ENCODE measurements at regions not wholly inside any gene's neighbourhood (a gene's known extent, or its start where the extent isn't known, plus 50 kb on each side); places are given as distances from the start of the nearest gene placed in this dataset.

DNA sequence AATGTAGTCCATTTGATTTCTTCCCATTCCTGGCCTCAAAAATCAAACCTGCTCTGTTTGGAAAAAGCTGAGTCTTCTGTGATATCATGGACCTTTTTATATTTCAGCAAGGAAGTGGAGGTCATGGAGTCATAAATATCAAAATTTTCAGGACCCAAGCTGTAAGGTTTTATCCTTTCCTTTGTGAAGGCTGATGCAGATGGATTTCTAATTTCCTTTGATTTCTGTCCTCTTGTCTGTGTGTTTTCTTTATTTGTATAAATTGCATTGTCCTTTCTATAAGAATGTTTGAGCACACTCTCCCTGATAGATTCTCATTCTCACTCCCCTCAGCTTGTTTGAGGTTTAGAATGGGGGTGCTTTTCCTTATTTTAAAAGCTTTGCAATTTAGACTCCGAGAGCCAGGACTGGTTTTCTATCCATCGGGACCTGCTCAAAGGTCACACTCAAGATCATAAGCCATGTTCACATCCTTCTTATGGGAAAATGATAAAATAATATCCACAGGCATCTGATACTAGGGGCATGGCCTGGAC, 127.4 kb upstream of the TMEM161B start:
- no peaks in the 10 kb centered on the region for H3K79me2 ChIP-seq (ENCODE audit: insufficient read depth, low read length)
- 5% methylated on average over 2 of the region's 2 CpGs for WGBS (ENCODE audit: low lambda C conversion rate)
- ChIA-PET POLR2A (no interaction called here), CTCF (ENCODE audit: low intra/inter-chr PET ratio, low total read pairs) (no interaction called here)
- intact Hi-C loops (cut with micrococcal nuclease; ENCODE audit: unreplicated experiment) (no loop called here), in situ Hi-C loops (cut with HindIII; ENCODE audit: extremely low pct_ligation_motif_present, low pct_unique_long_range_greater_than_20kb) (no loop called here)
- H3K27ac ChIP-seq (ENCODE audit: extremely low read length, insufficient read depth, low read length) = no peak overlapping the region
- H2AFZ ChIP-seq (ENCODE audit: low read length) = no peak overlapping the region
- BruUV-seq (replicated peaks) = no TSS peak
- DNase-seq (ENCODE audit: low spot score) (no peak), ATAC-seq (no peak), FAIRE-seq (no peak)
- no peak overlapping the region for H3K9ac ChIP-seq (ENCODE audit: insufficient read depth, low read depth, low read length)
- no peaks in the 10 kb centered on the region for H4K20me1 ChIP-seq (ENCODE audit: insufficient read depth, low read length)
- TF ChIP-seq PLSCR1 (CRISPR knock-in tag; IDR thresholded peaks at IDR 0.05; ENCODE audit: borderline replicate concordance) (no peak), ZNF724P (CRISPR knock-in tag; IDR thresholded peaks at IDR 0.05; ENCODE audit: borderline replicate concordance) (no peak), DMTF1 (CRISPR knock-in tag; IDR thresholded peaks at IDR 0.05) (no peak)
- H3K27me3 ChIP-seq (ENCODE audit: control insufficient read depth in 1 of 2, insufficient read depth in 2 of 2, low read length in 2 of 2) = no peaks in the 10 kb centered on the region
- no peak overlapping the region for H3K4me2 ChIP-seq (ENCODE audit: low read depth, low read length)
- no peaks in the 10 kb centered on the region for H3K36me3 ChIP-seq (replicated peaks in 1 of 2; ENCODE audit: control insufficient read depth in 1 of 2, insufficient read depth in 2 of 2, low read length in 2 of 2)
- no peak overlapping the region for H3K4me3 ChIP-seq (replicated peaks in 1 of 3; ENCODE audit: insufficient read depth in 1 of 3, low read depth in 2 of 3, low read length in 3 of 3)
- H3K4me1 ChIP-seq (ENCODE audit: insufficient read depth, low read length) = no peaks in the 10 kb centered on the region
- no peaks in the 10 kb centered on the region for H3K9me3 ChIP-seq (ENCODE audit: low read length)

DNA sequence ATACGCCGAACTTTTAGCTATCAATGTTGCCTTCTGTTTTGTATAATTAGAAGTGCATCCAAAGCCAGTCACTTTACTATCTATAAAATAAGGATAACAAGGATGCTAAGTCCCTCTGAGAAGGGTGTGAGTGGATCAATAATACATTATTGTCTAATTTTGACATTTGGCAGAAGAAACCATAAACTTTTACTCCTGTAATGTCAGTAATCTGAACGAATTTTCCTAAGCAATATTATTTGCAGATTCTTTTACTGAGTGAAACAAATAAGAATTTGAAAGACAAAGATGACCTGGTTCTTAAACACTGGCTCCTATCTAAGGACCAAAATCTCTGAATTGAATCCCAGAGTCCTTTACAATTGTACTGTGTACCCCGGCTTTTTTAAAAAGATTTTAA, 126.6 kb upstream of the TMEM161B start:
- Histone ChIP-seq H3K27me3 (ENCODE audit: control insufficient read depth in 1 of 2, insufficient read depth in 2 of 2, low read length in 2 of 2) (no peaks in the 10 kb centered on the region), H4K20me1 (ENCODE audit: insufficient read depth, low read length) (no peaks in the 10 kb centered on the region), H3K4me3 (replicated peaks in 1 of 3; ENCODE audit: insufficient read depth in 1 of 3, low read depth in 2 of 3, low read length in 3 of 3) (no peak overlapping the region), H3K9ac (ENCODE audit: insufficient read depth, low read depth, low read length) (no peak overlapping the region), H3K36me3 (replicated peaks in 1 of 2; ENCODE audit: control insufficient read depth in 1 of 2, insufficient read depth in 2 of 2, low read length in 2 of 2) (no peaks in the 10 kb centered on the region), H3K4me2 (ENCODE audit: low read depth, low read length) (no peak overlapping the region), H3K4me1 (ENCODE audit: insufficient read depth, low read length) (no peaks in the 10 kb centered on the region), H3K79me2 (ENCODE audit: insufficient read depth, low read length) (no peaks in the 10 kb centered on the region), H3K27ac (ENCODE audit: extremely low read length, insufficient read depth, low read length) (no peak overlapping the region), H2AFZ (ENCODE audit: low read length) (no peak overlapping the region), H3K9me3 (ENCODE audit: low read length) (no peaks in the 10 kb centered on the region)
- no peak for FAIRE-seq
- intact Hi-C loops (cut with micrococcal nuclease; ENCODE audit: unreplicated experiment) = no loop called here
- in situ Hi-C loops (cut with HindIII; ENCODE audit: extremely low pct_ligation_motif_present, low pct_unique_long_range_greater_than_20kb) = no loop called here
- ATAC-seq = no peak
- WGBS (ENCODE audit: low lambda C conversion rate) = 21% methylated on average over 4 of the region's 4 CpGs
- POLR2A ChIA-PET = no interaction called here
- CTCF ChIA-PET (ENCODE audit: low intra/inter-chr PET ratio, low total read pairs) = no interaction called here
- no TSS peak for BruUV-seq (replicated peaks)
- DNase-seq (ENCODE audit: low spot score) = no peak
- no peak for TF ChIP-seq GABPA (IDR thresholded peaks at IDR 0.05; ENCODE audit: low read depth, low read length)
- no peak for TF ChIP-seq GABPA (CRISPR knock-in tag; IDR thresholded peaks at IDR 0.05; ENCODE audit: low read depth)
- TF ChIP-seq, protein P1, sequence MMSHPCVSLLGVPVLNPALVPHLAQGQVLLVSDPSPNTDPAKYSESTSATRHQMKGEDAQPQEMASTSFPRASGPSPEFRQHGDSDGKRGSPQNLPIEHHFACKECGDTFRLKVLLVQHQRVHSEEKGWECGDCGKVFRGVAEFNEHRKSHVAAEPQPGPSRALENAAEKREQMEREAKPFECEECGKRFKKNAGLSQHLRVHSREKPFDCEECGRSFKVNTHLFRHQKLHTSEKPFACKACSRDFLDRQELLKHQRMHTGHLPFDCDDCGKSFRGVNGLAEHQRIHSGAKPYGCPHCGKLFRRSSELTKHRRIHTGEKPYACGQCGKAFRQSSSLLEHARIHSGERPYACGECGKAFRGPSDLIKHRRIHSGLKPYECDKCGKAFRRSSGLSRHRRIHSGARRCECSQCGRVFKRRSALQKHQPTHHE (CRISPR knock-in tag; IDR thresholded peaks at IDR 0.05; ENCODE audit: borderline replicate concordance) = no peak
- TF ChIP-seq ZNF496 (CRISPR knock-in tag; IDR thresholded peaks at IDR 0.05; ENCODE audit: insufficient replicate concordance) = no peak
- TF ChIP-seq MXD1 (CRISPR knock-in tag; IDR thresholded peaks at IDR 0.05) = no peak
- no peak for TF ChIP-seq ZNF704 (CRISPR knock-in tag; IDR thresholded peaks at IDR 0.05; ENCODE audit: borderline replicate concordance)
- TF ChIP-seq, protein P2, sequence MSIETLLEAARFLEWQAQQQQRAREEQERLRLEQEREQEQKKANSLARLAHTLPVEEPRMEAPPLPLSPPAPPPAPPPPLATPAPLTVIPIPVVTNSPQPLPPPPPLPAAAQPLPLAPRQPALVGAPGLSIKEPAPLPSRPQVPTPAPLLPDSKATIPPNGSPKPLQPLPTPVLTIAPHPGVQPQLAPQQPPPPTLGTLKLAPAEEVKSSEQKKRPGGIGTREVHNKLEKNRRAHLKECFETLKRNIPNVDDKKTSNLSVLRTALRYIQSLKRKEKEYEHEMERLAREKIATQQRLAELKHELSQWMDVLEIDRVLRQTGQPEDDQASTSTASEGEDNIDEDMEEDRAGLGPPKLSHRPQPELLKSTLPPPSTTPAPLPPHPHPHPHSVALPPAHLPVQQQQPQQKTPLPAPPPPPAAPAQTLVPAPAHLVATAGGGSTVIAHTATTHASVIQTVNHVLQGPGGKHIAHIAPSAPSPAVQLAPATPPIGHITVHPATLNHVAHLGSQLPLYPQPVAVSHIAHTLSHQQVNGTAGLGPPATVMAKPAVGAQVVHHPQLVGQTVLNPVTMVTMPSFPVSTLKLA (IDR thresholded peaks at IDR 0.05) = no peak
